ENCODE measurements at regions not wholly inside any gene's neighbourhood (a gene's known extent, or its start where the extent isn't known, plus 50 kb on each side); places are given as distances from the start of the nearest gene placed in this dataset.

DNA sequence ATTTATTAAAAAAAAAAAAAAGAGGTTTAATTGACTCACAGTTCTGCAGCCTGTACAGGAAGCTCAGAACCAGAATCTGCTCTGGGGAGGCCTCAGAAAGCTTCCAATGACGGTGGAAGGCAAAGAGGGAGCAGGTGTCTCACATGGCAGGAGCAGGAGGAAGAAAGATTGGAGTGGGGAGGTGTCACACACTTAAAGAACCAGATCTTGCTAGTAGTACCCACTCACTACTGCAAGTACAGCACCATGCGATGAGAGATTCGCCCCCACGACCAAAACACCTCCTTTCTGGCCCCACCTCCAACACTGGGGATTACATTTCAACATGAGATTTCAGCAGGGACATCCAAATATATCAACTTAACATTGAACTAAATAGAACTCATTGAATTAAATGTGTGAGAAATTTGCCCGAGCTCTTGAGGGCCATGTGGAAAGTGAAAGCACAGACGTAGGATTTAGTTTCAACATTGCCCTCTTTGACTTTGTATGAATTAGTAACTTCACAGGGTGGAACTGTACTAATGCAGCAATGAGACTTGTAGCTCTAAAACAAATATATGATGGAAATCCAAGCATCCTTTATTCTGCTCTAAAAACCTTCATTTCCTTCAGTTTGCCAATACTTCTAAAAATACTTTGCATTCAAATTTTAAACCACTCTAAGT is 628.2 kb downstream of the FAM181B start:
- TF ChIP-seq CTCF (conservative IDR thresholded peaks at IDR 0.05 in 1 of 2, IDR thresholded peaks at IDR 0.05 in 1 of 2; ENCODE audit: extremely low read depth in 1 of 2, insufficient read depth in 1 of 2, low read depth in 1 of 2, low read length in 2 of 2) (no peak), EZH2 (IDR thresholded peaks at IDR 0.05; ENCODE audit: borderline replicate concordance, low read length) (no peak)

Data from mammary epithelial cell (primary cell).